Ovary (tissue), 7 donors: ENCODE measurements at regions not wholly inside any gene's neighbourhood (a gene's known extent, or its start where the extent isn't known, plus 50 kb on each side); places are given as distances from the start of the nearest gene placed in this dataset.
"Not testable (repeated sequence)": the region's sequence is repeated elsewhere in the genome, so short reads cannot be mapped to it uniquely, and the experiment has no call there.

Experiments
- DNase-seq, 5 donors: peaks; one replicate each; pipeline ENCODE4 v3.0.0-alpha.2; 2019 to 2020
- H3K27ac ChIP-seq, 2 donors: fragments of 200-600 bp; one replicate each; pipeline versions ENCODE4 v1.5.1 to v1.8.0; 2019 to 2022
- H3K27me3 ChIP-seq: fragments of 200-600 bp; one replicate; pipeline ENCODE4 v1.8.0; 2022
- H3K36me3 ChIP-seq: fragments of 200-600 bp; sonication (generic); one replicate; pipeline ENCODE4 v1.5.1; 2019
- H3K4me1 ChIP-seq: one replicate; pipeline ENCODE4 v1.8.1; 2013; ENCODE audit warnings: mild to moderate bottlenecking, moderate library complexity; ENCODE audit not compliant: insufficient read depth
- H3K4me3 ChIP-seq: fragments of 200-600 bp; sonication (generic); one replicate; pipeline ENCODE4 v1.5.1; 2017
- H3K9me3 ChIP-seq, 2 donors: fragments of 200-600 bp in 1 of 2; sonication (generic) in 1 of 2; one replicate each; pipeline versions ENCODE4 v1.5.1 to v1.8.1; 2013 to 2019; ENCODE audit warnings: mild to moderate bottlenecking in 1 of 2, moderate library complexity in 1 of 2
- EP300 ChIP-seq: sonication (generic); formaldehyde crosslinking; IDR thresholded peaks from one replicate; pipeline ENCODE4 v1.6.1; 2017; ENCODE audit warnings: antibody characterized with exemption
- POLR2A ChIP-seq: fragments of 450-650 bp; IDR thresholded peaks from one replicate; pipeline ENCODE4 v1.6.1; 2017; ENCODE audit warnings: antibody characterized with exemption, mild to moderate bottlenecking, moderate library complexity
- WGBS, 3 donors: extraction: QIAGEN DNeasy Blood & Tissue Kit in 1 of 3; methylation state at CpG; one replicate each; pipeline versions ENCODE4 v1.1.5 to v1.1.7; 2013 to 2017; 5-methylcytosine and 5-hydroxymethylcytosine counted together
- intact Hi-C, 4 donors: fragments of 100-400 bp; cut with DNase I; formaldehyde crosslinking; loops; one replicate each; pipeline versions ENCODE4 v1.11.0 to v1.15.1; 2022 to 2023
- TF ChIP-seq, protein P1 (sequence below), 3 donors: fragments of 450-650 bp in 2 of 3; fragments of 200-600 bp in 1 of 3; IDR thresholded peaks; one replicate each; pipeline versions ENCODE4 v1.5.1 to v1.8.0; 2016 to 2022; ENCODE audit warnings: antibody characterized with exemption in 3 of 3, mild to moderate bottlenecking in 1 of 3
- donor health status: DM: no; HTN: no; CAD: no; lungs with moderate emphysema.
- donor health status: DM: no; HTN: no; CAD: no.
- donor health status: Bipolar disorder and iron deficiency.
- donor health status: DM: no; HTN: no; CAD: no.
- donor health status: DM: yes; HTN: yes; CAD: no.

DNA sequence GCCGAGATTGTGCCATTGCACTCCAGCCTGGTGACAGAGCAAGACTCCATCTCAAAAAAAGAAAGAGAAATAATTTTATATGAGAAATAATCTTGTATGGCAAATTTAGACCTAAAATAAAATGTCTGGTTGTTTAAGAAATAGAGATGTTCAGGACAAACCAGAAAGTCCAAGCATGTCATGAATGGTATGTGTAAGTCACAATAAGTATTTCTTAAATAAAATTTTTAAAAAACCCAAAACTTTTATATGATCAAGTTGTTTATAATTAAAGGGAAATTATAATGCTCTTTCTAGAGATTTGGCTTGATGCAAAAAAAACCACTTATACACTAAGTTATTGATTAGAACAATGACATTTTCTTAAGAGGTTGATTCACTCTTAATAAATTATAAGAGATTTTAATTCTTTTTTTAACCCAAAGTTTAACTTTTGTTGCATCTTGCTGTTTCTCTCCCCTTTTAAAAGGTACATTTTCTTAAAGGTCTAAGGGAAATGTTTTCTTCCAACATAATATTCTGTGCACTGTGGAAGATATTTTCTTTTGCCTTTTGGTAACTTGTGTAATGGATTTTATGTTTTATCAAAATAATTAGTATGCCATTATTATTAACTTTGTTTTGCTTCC is 105.7 kb downstream of the RTP4 start:
- Histone ChIP-seq H3K27ac (no peak overlapping the region), H3K36me3 (no peaks in the 10 kb centered on the region), H3K9me3 (no peaks in the 10 kb centered on the region), H3K4me1 (no peaks in the 10 kb centered on the region), H3K4me3 (no peak overlapping the region), H3K27me3 (no peaks in the 10 kb centered on the region)
- intact Hi-C loops = loop anchor here in 1 of 4 donors (5.0 kb wide), 1 partner anchor 137 kb away; no protein-coding TSS in a partner anchor
- DNase-seq = no peak
- 84 to 94% (median 93%) methylated on average over 1 of the region's 1 CpG for WGBS, 3 donors
- TF ChIP-seq EP300 (no peak), POLR2A (no peak)
- TF ChIP-seq, protein P1, sequence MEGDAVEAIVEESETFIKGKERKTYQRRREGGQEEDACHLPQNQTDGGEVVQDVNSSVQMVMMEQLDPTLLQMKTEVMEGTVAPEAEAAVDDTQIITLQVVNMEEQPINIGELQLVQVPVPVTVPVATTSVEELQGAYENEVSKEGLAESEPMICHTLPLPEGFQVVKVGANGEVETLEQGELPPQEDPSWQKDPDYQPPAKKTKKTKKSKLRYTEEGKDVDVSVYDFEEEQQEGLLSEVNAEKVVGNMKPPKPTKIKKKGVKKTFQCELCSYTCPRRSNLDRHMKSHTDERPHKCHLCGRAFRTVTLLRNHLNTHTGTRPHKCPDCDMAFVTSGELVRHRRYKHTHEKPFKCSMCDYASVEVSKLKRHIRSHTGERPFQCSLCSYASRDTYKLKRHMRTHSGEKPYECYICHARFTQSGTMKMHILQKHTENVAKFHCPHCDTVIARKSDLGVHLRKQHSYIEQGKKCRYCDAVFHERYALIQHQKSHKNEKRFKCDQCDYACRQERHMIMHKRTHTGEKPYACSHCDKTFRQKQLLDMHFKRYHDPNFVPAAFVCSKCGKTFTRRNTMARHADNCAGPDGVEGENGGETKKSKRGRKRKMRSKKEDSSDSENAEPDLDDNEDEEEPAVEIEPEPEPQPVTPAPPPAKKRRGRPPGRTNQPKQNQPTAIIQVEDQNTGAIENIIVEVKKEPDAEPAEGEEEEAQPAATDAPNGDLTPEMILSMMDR (IDR thresholded peaks at IDR 0.05) = no peak

DNA sequence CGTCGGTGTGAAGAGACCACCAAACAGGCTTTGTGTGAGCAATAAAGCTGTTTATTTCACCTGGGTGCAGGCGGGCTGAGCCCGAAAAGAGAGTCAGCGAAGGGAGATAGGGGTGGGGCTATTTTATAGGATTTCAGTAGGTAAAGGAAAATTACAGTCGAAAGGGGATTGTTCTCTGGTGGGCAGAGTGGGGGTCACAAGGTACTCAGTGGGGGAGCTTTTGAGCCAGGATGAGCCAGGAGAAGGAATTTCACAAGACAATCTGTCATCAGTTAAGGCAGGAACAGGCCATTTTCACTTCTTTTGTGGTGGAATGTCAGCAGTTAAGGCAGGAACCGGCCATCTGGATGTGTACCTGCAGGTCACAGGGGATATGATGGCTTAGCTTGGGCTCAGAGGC is 98.1 kb downstream of the RTP4 start:
- H3K27me3 ChIP-seq, intact Hi-C loops, H3K9me3 ChIP-seq, H3K4me1 ChIP-seq, DNase-seq, H3K4me3 ChIP-seq, H3K27ac ChIP-seq, H3K36me3 ChIP-seq: not testable (repeated sequence)
- WGBS, 3 donors = 68 to 84% (median 73%) methylated on average over 7 of the region's 7 CpGs

DNA sequence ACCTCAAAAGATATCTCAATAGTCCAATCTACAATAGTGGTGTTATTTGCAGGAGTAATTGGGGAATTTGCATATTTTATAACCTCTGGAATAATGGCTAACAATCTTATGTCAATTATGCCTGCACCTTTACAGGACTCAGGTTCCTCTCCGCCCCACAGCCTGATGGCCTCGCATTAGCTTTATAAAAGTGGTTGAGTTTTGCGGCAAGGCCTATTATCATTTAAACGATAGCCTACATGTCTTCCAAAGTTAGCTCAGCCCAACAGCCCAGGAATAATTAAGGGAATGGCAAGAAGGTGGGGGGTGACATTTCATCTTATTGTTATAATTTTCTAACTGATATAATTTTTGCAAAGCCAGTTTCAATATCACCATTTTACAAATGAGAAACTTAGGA is 97.3 kb downstream of the RTP4 start:
- intact Hi-C loops = no loop called here
- TF ChIP-seq POLR2A (no peak), EP300 (no peak)
- TF ChIP-seq, protein P1 (IDR thresholded peaks at IDR 0.05) = no peak

DNA sequence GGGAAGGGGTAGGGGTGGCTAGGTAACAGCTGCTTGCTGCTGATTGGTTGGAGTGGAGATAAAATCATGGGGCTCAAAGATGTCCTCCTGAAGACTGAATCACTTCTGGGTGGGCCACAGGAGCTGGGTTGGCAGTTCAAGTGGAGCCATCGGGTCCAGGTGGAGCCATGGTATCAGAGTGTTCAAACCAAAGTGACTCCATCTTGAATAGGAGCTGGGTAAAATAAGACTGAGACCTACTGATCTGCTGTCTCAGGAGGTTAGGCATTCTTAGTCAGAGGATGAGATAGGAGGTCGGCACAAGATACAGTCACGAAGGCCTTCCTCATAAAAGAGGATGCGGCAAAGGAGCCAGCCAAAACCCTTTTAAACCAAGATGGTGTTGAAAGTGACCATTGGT is 96.5 kb downstream of the RTP4 start:
- Histone ChIP-seq H3K36me3 (no peaks in the 10 kb centered on the region), H3K27me3 (no peaks in the 10 kb centered on the region), H3K4me3 (no peak overlapping the region), H3K9me3 (no peaks in the 10 kb centered on the region), H3K4me1 (no peaks in the 10 kb centered on the region), H3K27ac (no peak overlapping the region)
- WGBS, 3 donors = 93 to 97% (median 93%) methylated on average over 4 of the region's 4 CpGs
- intact Hi-C loops = no loop called here
- TF ChIP-seq POLR2A (no peak), EP300 (no peak)
- TF ChIP-seq, protein P1 (IDR thresholded peaks at IDR 0.05) = no peak
- DNase-seq = no peak

More for the DNA sequence above, 97.3 kb downstream of the RTP4 start:
- H3K27ac ChIP-seq = no peak overlapping the region
- WGBS, 3 donors = 69 to 82% (median 77%) methylated on average over 4 of the region's 4 CpGs
- H3K4me1 ChIP-seq = no peaks in the 10 kb centered on the region
- no peaks in the 10 kb centered on the region for H3K36me3 ChIP-seq
- no peak for DNase-seq
- H3K9me3 ChIP-seq = no peaks in the 10 kb centered on the region
- H3K27me3 ChIP-seq = no peaks in the 10 kb centered on the region
- H3K4me3 ChIP-seq = no peak overlapping the region

DNA sequence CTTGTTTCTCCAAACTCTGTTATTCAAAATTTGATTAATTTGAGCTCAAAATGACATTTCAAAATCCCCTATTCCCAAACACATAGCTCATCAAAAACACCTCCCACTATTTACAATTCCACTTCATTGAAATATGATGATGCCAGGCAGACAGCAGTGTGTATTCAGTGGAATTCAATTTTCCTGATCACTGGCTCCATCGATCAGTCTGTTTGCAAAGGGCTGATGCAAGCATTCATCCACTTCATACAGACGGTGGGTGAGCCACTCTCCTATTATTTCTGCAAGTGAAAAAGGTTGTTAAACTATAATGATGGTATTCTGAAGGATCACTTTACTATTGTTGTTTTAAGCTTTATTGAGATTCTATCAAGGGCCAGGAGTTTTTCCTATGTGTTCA is 90.7 kb downstream of the RTP4 start:
- TF ChIP-seq, protein P1 (IDR thresholded peaks at IDR 0.05) = no peak
- TF ChIP-seq EP300 (no peak), POLR2A (no peak)
- no peak overlapping the region for H3K4me3 ChIP-seq
- no peaks in the 10 kb centered on the region for H3K27me3 ChIP-seq
- no peak for DNase-seq
- H3K27ac ChIP-seq = no peak overlapping the region
- H3K4me1 ChIP-seq = peaks cover 2% of the 10 kb centered on the region
- H3K36me3 ChIP-seq = no peaks in the 10 kb centered on the region
- intact Hi-C loops = no loop called here
- 74 to 86% (median 82%) methylated on average over 2 of the region's 2 CpGs for WGBS, 3 donors
- no peaks in the 10 kb centered on the region for H3K9me3 ChIP-seq
